Activated T-cell treated with anti-CD3 and anti-CD28 coated beads, Interleukin-2, amount 50 U/mL, for 4 hours (primary cell): ENCODE measurements at regions not wholly inside any gene's neighbourhood (a gene's known extent, or its start where the extent isn't known, plus 50 kb on each side); places are given as distances from the start of the nearest gene placed in this dataset.
"Not testable (repeated sequence)": the region's sequence is repeated elsewhere in the genome, so short reads cannot be mapped to it uniquely, and the experiment has no call there.

Experiments used
- ATAC-seq, 2 donors: fragments of 200-7000 bp; cut with Tn5 transposase; one replicate each; pipeline ENCODE4 v1.10.0; 2021
- DNase-seq: peaks from one replicate; pipeline ENCODE4 v3.0.0-alpha.2; 2020
- H3K27me3 Mint-ChIP-seq: one replicate; pipeline ENCODE4 v1.8.0; 2021; ENCODE audit warnings: low read depth, mixed read lengths
- H3K36me3 Mint-ChIP-seq: one replicate; pipeline ENCODE4 v1.8.0; 2022; ENCODE audit warnings: mixed read lengths; ENCODE audit not compliant: insufficient read depth
- H3K4me1 Mint-ChIP-seq: one replicate; pipeline ENCODE4 v1.8.0; 2021; ENCODE audit warnings: low read depth, mixed read lengths
- H3K4me3 Mint-ChIP-seq: one replicate; pipeline ENCODE4 v1.8.0; 2021; ENCODE audit warnings: mild to moderate bottlenecking, moderate library complexity, mixed read lengths
- H3K9me3 Mint-ChIP-seq: one replicate; pipeline ENCODE4 v1.8.0; 2021; ENCODE audit warnings: mixed read lengths

DNA sequence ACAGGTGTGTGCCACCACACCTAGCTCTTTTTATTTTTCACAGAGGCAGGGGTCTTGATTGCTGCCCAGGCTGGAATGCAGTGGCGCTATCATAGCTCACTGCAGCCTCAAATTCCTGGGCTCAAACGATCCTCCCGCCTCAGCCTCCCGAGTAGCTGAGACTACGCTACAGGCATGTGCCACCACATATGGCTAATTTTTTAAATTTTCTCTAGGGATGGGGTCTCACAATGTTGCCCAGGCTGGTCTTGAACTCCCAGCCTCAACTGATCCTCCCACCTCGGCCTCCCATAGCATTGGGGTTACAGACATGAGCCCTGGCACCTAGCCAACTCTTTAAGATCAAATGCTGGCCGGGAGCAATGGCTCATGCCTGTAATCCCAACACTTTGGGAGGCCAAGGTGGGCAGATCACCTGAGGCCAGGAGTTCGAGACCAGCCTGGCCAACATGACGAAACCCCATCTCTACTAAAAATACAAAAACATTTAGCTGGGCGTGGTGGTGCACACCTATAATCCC, 50.6 kb upstream of the MYL10 start:
- not testable (repeated sequence) for H3K4me1 Mint-ChIP-seq, H3K4me3 Mint-ChIP-seq, H3K9me3 Mint-ChIP-seq, DNase-seq, ATAC-seq, H3K27me3 Mint-ChIP-seq, H3K36me3 Mint-ChIP-seq

DNA sequence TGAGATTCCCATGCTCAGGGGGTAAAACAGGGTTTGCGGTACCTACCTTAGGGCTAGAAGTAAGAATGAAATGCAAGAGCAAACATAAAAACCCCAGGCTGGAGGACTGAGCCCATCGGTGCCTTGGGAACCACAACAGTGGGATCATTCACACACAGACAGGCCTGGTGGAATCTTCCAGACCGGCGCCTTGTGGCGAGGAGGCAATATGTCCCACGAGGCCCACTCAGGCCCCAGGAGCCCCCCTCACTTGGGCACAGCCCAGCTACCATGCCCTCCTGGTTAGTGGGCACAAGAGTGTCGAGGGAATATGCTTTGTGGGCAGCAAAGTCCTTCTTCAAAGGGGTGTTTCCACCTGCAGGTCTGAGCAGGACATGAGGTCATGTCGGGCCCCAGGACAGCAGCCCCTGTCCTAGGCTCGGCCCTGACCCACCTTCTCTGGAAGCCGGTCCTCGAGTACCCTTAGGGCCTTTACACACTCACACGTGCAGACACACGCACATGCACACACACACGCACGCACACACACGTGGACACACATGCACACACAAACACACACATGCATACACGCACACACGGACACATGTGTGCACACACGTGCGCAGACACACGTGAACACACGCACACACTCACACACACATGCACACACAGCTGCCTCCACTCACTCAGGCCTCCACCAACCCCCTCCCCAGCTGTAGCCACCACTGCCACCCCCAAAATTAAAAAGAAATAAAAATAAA, 51.5 kb upstream of the MYL10 start:
- H3K4me1 Mint-ChIP-seq = no peaks in the 10 kb centered on the region
- H3K27me3 Mint-ChIP-seq = no peaks in the 10 kb centered on the region
- H3K9me3 Mint-ChIP-seq = no peaks in the 10 kb centered on the region
- H3K4me3 Mint-ChIP-seq = no peak overlapping the region
- ATAC-seq (no peak), DNase-seq (no peak)
- H3K36me3 Mint-ChIP-seq = no peaks in the 10 kb centered on the region

DNA sequence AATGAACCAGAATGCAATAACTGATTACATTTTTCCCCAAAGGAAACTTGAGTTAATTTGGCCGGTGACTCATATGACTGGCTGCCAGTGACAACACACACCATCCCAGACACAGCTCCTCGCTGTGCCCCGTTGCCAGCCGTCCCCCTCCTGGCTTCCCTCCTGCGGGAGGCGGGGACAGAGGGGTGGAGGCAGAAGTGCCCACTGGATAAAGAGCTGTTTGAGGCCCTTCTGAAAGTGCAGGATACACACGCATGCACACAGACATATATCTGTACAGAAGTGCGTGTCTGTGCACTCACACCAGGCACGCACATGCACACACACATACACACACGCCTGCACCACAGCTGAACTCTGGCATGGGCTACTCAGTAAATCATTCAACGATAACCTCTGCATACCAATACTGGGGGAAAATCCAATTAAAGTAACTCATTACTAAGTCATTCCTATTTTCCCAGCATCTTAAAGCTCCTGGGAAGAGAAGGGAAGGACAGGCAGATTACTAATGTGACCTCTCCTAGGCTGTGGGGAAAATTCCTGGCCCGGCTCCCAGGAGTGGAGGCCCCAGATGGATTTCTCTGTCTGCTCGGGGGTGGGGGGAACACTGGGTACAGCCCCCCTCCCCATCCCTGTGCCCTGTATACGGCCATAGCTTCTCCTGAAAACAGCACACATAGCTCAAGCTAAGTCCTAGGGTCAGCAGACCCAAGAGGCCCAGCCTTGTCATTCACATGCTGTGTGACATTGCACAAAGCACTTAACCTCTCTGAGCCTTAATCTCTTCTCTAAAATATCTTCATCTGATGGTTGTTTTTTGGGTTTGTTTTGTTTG, 52.3 kb upstream of the MYL10 start:
- no peak for DNase-seq
- Mint-ChIP-seq H3K4me3 (no peak overlapping the region), H3K4me1 (no peaks in the 10 kb centered on the region), H3K36me3 (no peaks in the 10 kb centered on the region), H3K27me3 (no peaks in the 10 kb centered on the region), H3K9me3 (no peaks in the 10 kb centered on the region)
- ATAC-seq = no peak

GRCh38 chr7:101684983-101685330, 55.9 kb upstream of the MYL10 start:
- Mint-ChIP-seq H3K36me3 (no peaks in the 10 kb centered on the region), H3K27me3 (no peaks in the 10 kb centered on the region), H3K4me1 (no peaks in the 10 kb centered on the region), H3K9me3 (no peaks in the 10 kb centered on the region), H3K4me3 (no peak overlapping the region)
- DNase-seq (no peak), ATAC-seq (no peak)

DNA sequence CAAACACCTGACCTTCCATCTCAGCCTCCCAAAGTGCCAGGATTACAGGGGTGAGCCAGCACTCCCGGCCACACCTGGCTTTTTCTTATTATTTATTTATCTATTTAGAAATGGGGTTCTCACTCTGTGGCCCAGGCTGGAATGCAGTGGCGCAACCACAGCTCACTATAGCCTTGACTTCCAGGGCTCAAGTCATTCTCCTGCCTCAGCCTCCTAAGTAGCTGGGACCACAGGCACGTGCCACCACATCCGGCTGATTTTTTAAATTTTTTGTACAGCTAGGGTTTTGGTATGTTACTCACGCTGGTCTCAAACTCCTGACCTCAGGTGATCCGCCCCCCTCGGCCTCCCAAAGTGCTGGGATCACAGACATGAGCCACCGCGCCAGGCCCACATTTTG, 56.9 kb upstream of the MYL10 start:
- H3K36me3 Mint-ChIP-seq = no peaks in the 10 kb centered on the region
- ATAC-seq (no peak), DNase-seq (no peak)
- no peaks in the 10 kb centered on the region for H3K27me3 Mint-ChIP-seq
- no peaks in the 10 kb centered on the region for H3K9me3 Mint-ChIP-seq
- no peaks in the 10 kb centered on the region for H3K4me1 Mint-ChIP-seq
- H3K4me3 Mint-ChIP-seq = no peak overlapping the region

- no peaks in the 10 kb centered on the region for H3K9me3 Mint-ChIP-seq
- no peaks in the 10 kb centered on the region for H3K4me1 Mint-ChIP-seq
- H3K4me3 Mint-ChIP-seq = no peak overlapping the region
- ATAC-seq = no peak
- DNase-seq = no peak
- H3K27me3 Mint-ChIP-seq = no peaks in the 10 kb centered on the region
- no peaks in the 10 kb centered on the region for H3K36me3 Mint-ChIP-seq
Measured at GRCh38 chr7:101687081-101687480, 58.0 kb upstream of the MYL10 start.

- Mint-ChIP-seq H3K36me3 (no peaks in the 10 kb centered on the region), H3K4me3 (no peak overlapping the region), H3K27me3 (no peaks in the 10 kb centered on the region), H3K4me1 (no peaks in the 10 kb centered on the region), H3K9me3 (no peaks in the 10 kb centered on the region)
- no peak for DNase-seq
- no peak for ATAC-seq
Measured at GRCh38 chr7:101687791-101688182, 58.7 kb upstream of the MYL10 start.

- Mint-ChIP-seq H3K4me1 (no peaks in the 10 kb centered on the region), H3K36me3 (no peaks in the 10 kb centered on the region), H3K27me3 (no peaks in the 10 kb centered on the region), H3K4me3 (no peak overlapping the region), H3K9me3 (no peaks in the 10 kb centered on the region)
- DNase-seq = peak; percentile 83
- peak; percentile 93 to 96 for ATAC-seq
Measured at GRCh38 chr7:101688183-101688831, 59.2 kb upstream of the MYL10 start.

GRCh38 chr7:101688995-101689907, 60.2 kb upstream of the MYL10 start:
- no peaks in the 10 kb centered on the region for H3K27me3 Mint-ChIP-seq
- no peak for DNase-seq
- no peaks in the 10 kb centered on the region for H3K9me3 Mint-ChIP-seq
- no peak for ATAC-seq
- no peaks in the 10 kb centered on the region for H3K36me3 Mint-ChIP-seq
- H3K4me3 Mint-ChIP-seq = no peak overlapping the region
- H3K4me1 Mint-ChIP-seq = no peaks in the 10 kb centered on the region

GRCh38 chr7:101690061-101690460, 61.0 kb upstream of the MYL10 start:
- H3K4me1 Mint-ChIP-seq = no peaks in the 10 kb centered on the region
- no peaks in the 10 kb centered on the region for H3K36me3 Mint-ChIP-seq
- no peaks in the 10 kb centered on the region for H3K27me3 Mint-ChIP-seq
- DNase-seq (no peak), ATAC-seq (no peak)
- H3K4me3 Mint-ChIP-seq = no peak overlapping the region
- no peaks in the 10 kb centered on the region for H3K9me3 Mint-ChIP-seq

GRCh38 chr7:101691822-101692384, 62.8 kb upstream of the MYL10 start:
- DNase-seq = no peak
- no peaks in the 10 kb centered on the region for H3K36me3 Mint-ChIP-seq
- no peak for ATAC-seq
- H3K4me3 Mint-ChIP-seq = no peak overlapping the region
- H3K4me1 Mint-ChIP-seq = no peaks in the 10 kb centered on the region
- H3K9me3 Mint-ChIP-seq = no peaks in the 10 kb centered on the region
- H3K27me3 Mint-ChIP-seq = no peaks in the 10 kb centered on the region

DNA sequence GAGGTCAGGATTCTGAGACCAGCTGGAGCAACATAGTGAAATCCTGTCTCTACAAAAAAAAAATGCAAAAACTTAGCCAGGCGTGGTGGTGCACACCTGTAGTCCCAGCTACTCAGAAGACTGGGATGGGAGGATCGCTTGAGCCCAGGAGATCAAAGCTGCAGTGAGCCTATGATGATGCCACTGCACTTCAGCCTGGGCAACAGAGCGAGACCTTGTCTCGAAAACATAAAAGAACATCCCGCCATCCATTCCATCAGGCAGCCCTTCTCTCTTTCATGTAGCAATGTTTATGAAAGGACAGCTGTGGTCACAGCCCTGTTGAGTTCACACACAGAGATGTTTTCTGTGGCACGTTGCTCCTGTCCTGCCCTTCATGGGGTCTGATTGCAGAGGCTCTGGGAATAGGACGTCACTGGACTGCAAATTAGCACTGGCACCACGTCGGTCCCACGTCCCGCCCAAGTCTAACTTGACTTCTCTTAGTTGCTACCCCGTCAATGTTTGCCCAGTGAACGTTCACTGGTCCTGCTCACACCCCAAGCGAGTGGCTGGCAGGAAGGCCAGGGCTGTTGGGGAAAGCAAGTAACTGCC, 64.5 kb upstream of the MYL10 start:
- Mint-ChIP-seq H3K27me3 (no peaks in the 10 kb centered on the region), H3K4me1 (no peaks in the 10 kb centered on the region), H3K9me3 (no peaks in the 10 kb centered on the region), H3K36me3 (no peaks in the 10 kb centered on the region), H3K4me3 (no peak overlapping the region)
- DNase-seq = no peak
- ATAC-seq = no peak

GRCh38 chr7:101698964-101699363, 69.9 kb upstream of the MYL10 start:
- Mint-ChIP-seq H3K4me1 (no peaks in the 10 kb centered on the region), H3K27me3 (no peaks in the 10 kb centered on the region), H3K4me3 (no peak overlapping the region), H3K9me3 (no peaks in the 10 kb centered on the region), H3K36me3 (no peaks in the 10 kb centered on the region)
- no peak for ATAC-seq
- DNase-seq = no peak
